ENCODE measurements at regions not wholly inside any gene's neighbourhood (a gene's known extent, or its start where the extent isn't known, plus 50 kb on each side); places are given as distances from the start of the nearest gene placed in this dataset.

DNA sequence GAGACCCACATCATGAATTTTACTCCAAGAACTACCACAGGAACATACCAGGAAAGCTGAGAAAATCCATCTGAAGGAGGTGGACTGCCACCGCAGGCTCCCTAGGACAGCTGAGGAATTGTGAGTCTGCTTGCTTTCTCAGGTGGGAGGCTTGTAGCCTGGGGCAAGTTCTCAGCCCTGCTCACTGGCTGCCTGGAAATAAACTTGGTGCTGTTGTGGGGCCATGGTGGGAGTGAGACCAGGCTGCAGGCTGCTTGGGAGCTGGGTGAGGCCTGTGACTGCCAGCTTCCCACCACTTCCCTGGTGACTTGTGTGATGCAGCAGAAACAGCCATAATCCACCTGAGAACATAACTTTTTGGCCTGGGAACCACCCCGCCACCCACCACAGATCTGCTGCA lies 132.7 kb upstream of the RAG2 start:
- no peak for DNase-seq

DNA sequence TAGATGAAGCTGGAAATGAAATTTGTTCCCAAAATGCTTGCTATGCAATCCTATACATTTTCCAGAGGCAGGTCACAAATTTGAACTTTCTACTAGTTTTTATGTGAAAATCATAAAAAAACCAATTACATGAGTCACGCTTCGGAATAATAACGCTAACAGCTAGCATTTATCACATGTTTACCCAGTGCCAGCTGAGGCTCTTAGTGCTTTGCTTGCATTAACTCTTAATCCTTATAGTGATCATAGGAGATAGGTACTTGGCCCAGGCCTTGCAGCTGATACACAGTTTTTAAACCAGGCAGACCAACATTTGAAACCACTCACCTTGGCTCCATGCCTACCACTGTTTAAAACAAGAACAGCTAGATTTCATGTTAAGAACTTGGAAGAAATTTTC lies 131.8 kb upstream of the RAG2 start:
- DNase-seq, result no peak

DNA sequence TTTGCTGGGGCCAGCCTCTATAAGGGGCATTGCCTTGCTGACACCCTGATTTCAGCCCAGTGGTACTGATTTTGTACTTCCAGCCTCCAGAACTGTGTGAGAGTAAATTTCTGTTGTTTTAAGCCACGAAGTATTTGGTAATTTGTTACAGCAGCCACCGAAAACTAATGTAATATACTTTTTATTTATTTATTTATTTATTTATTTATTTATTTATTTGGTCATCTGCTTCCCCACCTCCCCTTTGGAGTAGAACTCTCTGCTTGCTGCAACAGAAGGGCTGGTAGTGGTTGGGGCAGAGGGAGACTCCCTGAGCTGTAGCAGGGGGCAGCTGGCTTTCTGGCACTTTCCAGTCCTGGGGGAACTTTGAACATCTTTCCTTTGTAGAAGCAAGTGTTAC lies 128.4 kb upstream of the RAG2 start:
- DNase-seq, result no peak

DNA sequence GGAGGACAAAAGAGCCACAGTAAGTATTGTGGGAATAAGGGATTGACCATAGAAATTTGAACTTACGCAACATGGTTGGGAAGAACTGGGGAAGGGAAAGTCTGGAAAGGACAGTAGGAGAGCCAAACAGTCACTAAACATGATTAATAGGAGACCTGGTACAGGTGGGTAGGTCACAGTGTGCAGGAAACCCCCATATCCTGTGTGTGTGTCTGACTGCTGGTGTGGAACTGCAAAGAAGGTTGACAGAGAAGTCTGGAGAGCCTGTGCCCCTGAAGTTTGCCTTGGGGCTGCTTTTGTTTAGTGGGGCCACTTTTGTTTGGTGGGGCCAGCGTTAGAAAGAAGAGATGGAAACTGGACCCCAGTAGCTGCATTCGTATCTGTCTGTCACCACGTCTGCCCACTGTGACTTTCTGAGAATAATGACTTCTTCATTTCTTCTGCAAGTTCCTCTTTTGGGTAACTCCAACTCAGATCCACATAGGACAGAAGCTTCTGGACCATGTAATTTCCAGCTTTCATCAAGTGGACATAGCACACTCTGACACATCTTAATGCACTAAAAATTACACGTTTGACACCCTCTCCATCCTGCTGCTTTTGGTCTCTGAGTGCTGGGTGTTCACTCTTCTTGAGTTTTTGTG lies 126.8 kb upstream of the RAG2 start:
- DNase-seq, result no peak

DNA sequence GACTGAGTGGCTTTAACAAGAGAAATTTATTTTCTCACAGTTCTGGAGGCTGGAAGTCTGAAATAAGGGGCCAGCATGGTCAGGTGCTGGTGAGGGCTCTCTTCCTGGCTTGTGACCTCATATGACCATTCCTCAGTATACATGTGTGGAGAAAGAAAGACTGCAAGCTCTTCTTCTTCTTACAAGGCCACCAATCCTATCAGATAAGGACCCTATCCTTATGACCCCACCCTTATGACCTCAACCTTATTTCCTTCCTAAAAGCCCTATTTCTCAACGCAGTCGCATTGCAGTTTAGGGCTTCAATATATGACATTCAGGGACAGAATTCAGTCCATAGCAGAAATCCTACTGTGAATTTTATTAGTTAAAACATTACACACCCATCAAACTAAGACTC lies 124.4 kb upstream of the RAG2 start:
- DNase-seq, result no peak

DNA sequence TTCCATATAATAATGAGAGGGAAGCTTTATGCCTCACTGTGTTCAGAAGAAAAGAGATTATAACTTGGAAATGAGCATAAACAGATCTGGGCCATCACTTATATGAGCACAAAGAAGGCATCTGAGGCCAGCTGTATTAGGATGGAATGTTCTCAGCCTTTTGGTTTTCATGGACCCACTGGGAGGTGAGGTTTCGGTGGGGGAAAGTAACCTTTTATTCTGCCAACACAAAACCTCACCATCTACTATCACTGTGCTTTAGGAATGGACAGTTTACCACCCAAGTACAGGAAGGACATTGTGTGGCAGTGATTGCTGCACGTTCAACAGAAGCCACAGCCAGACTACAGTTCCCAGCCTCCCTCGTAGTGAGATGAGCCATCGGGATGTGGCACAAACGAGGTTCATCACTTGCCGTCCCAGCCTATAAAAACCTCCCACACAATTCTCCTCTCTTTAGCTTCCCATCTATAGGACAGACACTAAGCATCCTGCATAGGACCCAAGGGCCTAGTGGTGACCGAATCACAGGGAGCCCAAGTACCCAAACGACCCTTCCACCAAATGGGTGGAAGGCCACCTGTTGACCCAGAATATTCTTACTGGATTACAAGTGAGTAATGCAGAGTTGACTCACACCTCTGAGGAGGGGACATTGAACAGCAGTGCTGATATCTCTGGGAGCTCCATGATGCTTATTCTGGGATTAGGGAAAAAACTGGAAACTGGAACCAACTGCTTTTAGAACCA lies 121.5 kb upstream of the RAG2 start:
- no peak for DNase-seq

DNA sequence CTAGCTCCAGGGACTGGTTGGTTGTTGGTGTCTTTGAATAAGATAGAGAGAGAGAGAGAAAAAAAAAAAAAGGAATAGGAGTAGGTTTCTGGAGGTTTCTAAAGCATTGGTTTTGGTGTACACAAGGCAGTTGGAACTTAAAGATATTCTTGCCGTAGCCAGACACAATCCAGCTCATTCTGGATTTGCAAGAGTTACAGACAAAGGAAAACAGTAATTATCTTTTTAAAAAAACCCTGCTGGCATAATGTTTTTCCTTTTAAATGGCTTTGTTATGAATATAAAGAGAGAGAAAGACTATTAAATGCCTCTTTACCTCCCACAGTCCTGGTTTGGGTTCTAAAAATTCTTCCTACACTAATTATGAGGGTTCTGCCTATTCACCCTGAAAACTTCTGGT lies 120.4 kb upstream of the RAG2 start:
- no peak for DNase-seq

DNA sequence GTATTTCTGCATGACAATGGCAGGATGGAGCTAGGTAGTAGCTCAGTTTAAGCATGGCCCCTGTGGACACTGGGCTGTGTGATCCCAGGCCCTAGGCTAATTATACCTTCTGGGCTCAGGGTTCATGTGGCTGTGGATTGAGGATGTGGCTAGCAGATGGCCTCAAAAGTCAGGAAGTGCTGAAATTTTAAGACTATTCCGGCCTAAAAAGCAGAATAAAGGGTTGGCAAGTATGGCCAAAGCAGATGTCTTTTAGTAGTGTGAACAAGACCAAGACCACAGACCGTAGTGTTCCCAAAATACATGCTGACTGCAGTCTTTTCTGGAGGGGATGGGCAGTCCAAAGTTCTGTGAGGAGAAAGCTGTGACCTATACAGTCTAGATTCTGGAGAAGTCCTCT lies 115.7 kb upstream of the RAG2 start:
- DNase-seq, result no peak

DNA sequence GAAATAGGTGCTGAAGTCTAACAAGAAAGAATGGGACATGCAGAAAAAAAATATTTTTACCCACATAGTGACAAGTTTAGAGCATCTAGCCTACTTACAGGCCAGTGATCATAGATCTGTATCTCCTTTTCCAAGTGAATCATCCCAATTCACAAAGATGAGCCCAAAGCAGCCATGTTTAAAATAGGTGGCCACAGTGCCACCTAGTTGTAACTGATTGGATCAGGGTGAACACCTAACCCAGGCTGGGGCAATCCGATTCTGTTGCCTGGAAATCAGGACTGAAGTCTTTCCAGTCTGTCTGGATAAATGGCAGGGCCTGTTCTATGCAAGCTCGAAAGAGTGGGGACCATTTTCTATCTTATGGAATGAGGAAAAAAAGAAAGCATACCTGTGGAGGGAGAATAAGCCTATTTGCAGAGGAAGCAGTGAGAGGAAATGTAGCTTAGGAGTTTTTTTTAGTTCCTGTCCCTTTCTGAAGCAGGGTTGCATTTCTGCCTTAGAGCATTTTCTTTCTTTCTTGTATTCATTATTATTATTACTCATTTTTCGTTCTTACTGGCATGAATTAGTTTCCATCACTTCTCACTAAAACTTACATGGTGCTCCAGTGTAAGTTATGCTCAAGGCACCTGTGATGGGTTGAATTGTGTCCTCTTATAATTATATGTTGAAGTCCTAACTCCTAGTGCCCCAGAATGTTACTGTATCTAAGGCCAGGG lies 113.2 kb upstream of the RAG2 start:
- DNase-seq, result no peak

Measured in amniotic stem cell (primary cell).